Chondrocyte (in vitro differentiated cells): ENCODE measurements at regions not wholly inside any gene's neighbourhood (a gene's known extent, or its start where the extent isn't known, plus 50 kb on each side); places are given as distances from the start of the nearest gene placed in this dataset.

Experiments
- DNase-seq: peaks from one replicate; pipeline ENCODE4 v3.0.0; 2021; ENCODE audit warnings: mixed read lengths, low spot score
- H3K27ac Mint-ChIP-seq: one replicate; pipeline ENCODE4 v1.8.0; 2021; ENCODE audit warnings: mild to moderate bottlenecking, moderate library complexity, mixed read lengths; ENCODE audit not compliant: unreplicated experiment
- H3K27me3 Mint-ChIP-seq: 2 replicates; pipeline ENCODE4 v1.8.0; 2021; ENCODE audit warnings: low read depth, mixed read lengths
- H3K36me3 Mint-ChIP-seq: 2 replicates; pipeline ENCODE4 v1.8.0; 2021; ENCODE audit warnings: low read depth, mixed read lengths
- H3K4me1 Mint-ChIP-seq: 2 replicates; pipeline ENCODE4 v1.8.0; 2021; ENCODE audit warnings: low read depth, mild to moderate bottlenecking, mixed read lengths
- H3K4me3 Mint-ChIP-seq: one replicate; pipeline ENCODE4 v1.8.0; 2021; ENCODE audit warnings: mild to moderate bottlenecking, moderate library complexity, mixed read lengths; ENCODE audit not compliant: unreplicated experiment
- H3K9me3 Mint-ChIP-seq: 2 replicates; pipeline ENCODE4 v1.8.0; 2021; ENCODE audit warnings: low read depth, mixed read lengths
- TF ChIP-seq, protein P1 (sequence below): fragments of 200-600 bp; sonication (generic); IDR thresholded peaks from 2 replicates; pipeline ENCODE4 v1.5.0; 2021; ENCODE audit warnings: antibody characterized with exemption, mild to moderate bottlenecking, moderate library complexity

DNA sequence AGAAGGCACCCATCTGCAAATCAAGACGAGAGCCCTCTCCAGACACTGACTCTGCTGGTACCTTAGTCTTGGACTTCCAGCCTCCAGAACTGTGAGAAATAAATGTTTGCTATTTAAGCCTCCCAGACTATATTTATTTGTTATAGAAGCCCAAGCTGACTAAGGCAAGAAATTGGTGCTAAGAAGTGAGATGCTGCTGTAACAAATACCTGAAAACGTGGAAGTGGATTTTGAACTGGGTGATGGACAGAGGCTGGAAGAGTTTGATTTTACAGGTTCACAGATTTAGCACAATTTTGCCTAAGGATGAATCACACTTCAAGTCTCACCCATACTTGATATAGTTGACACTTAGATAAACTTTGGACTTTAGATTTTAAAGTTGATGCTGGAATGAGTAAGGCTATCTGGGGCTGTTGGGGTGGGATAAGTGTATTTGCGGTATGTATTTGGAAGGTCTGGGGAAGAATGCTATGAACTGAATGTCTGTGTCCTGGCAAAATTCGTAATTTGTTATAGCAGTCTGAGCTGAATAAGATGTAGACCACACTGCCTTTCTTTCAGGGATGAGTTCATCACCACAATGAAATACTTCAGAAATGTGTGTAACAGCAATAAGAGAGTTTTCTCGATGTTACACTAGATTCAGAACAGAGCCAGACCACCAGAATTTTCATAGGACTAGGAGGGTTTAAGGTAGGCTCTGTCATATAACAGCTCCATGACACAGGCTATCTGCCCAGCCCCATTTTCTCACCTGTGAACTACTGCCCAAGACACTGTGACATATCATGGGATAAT lies 120.5 kb upstream of the LMCD1 start:
- Mint-ChIP-seq H3K4me1 (peaks cover 2% of the 10 kb centered on the region), H3K9me3 (peaks cover 4% of the 10 kb centered on the region), H3K4me3 (no peak overlapping the region), H3K36me3 (no peaks in the 10 kb centered on the region), H3K27me3 (no peaks in the 10 kb centered on the region), H3K27ac (no peak overlapping the region)
- no peak for DNase-seq
- TF ChIP-seq, protein P1, sequence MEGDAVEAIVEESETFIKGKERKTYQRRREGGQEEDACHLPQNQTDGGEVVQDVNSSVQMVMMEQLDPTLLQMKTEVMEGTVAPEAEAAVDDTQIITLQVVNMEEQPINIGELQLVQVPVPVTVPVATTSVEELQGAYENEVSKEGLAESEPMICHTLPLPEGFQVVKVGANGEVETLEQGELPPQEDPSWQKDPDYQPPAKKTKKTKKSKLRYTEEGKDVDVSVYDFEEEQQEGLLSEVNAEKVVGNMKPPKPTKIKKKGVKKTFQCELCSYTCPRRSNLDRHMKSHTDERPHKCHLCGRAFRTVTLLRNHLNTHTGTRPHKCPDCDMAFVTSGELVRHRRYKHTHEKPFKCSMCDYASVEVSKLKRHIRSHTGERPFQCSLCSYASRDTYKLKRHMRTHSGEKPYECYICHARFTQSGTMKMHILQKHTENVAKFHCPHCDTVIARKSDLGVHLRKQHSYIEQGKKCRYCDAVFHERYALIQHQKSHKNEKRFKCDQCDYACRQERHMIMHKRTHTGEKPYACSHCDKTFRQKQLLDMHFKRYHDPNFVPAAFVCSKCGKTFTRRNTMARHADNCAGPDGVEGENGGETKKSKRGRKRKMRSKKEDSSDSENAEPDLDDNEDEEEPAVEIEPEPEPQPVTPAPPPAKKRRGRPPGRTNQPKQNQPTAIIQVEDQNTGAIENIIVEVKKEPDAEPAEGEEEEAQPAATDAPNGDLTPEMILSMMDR, result no peak

DNA sequence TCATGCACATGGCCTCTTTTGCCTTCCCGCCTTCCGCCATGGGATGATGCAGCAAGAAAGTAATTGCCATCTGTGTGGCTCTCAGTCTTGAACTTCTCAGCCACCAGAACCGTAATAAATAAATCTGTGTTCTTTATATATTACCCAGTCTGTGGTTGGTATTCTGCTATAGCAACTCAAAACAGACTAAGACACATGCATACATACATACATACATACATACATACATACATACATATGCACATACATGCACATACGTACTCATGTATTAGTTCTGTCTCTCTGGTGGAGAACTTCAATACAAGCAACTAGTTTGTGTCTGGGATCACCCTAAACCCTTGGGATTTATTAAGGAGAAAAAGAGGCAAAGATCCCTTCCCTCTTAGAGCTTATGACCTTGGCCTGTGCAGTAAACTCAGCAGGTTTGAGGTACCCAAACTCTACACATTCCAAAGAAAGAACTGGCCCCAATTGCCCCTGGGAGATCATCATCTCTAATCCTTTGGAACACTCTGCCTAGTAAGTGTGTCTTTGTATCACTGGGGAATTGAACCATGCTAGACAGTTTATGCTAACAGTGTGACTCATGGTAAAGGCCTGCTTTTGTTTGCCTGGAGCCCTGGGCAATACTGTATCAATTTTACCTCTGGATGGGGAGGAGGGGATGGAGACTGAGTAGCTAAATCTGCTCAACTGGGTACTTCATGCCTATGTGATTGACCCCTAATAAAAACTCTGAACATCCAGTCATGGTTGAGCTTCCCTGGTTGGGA lies 115.6 kb upstream of the LMCD1 start:
- H3K27me3 Mint-ChIP-seq, result no peaks in the 10 kb centered on the region
- H3K27ac Mint-ChIP-seq, result no peak overlapping the region
- no peak overlapping the region for H3K4me3 Mint-ChIP-seq
- no peaks in the 10 kb centered on the region for H3K36me3 Mint-ChIP-seq
- H3K4me1 Mint-ChIP-seq, result peaks cover 5% of the 10 kb centered on the region
- TF ChIP-seq, protein P1, result no peak
- peaks cover 6% of the 10 kb centered on the region for H3K9me3 Mint-ChIP-seq
- no peak for DNase-seq

DNA sequence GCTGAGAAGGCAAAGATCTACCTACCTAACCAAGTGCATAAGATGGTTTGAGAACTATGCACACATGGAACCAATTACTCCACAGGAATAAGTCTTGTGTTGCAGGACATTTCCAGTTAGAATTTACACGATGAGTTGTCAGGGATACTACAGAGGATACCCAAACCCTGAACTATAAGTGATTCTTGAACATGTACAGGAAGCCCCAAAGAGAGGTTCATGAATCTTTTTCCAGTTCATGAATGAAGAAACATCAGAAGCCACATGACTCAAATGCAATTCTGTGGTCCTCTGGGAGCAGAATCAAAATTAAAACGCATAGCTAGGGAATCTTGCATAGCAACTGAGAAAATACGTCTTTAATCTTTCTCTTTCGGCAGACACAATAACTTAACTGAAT lies 114.1 kb upstream of the LMCD1 start:
- TF ChIP-seq, protein P1, result no peak
- Mint-ChIP-seq H3K4me1 (peaks cover 5% of the 10 kb centered on the region), H3K27ac (no peak overlapping the region), H3K36me3 (no peaks in the 10 kb centered on the region), H3K27me3 (no peaks in the 10 kb centered on the region), H3K4me3 (no peak overlapping the region), H3K9me3 (peaks cover 6% of the 10 kb centered on the region)
- DNase-seq, result no peak

DNA sequence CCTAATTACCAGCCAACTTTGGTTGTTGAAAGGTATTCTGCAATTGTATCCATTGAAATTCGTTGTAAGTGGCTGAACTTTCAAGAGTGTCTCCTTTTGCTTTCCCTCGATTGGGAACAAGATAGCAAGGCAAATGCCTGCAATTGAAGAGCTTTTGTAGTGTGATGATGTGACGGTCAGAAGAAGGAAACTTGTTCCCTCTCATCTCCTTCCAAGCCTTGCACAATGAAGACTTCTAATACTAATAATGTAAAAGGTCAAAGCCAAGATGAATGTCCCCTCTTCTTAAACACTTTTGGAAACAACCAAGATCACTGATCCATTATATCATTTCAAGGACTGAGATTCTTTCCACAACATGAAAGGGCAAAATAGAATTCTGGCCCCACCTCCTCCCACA lies 101.9 kb upstream of the LMCD1 start:
- Mint-ChIP-seq H3K9me3 (peaks cover 18% of the 10 kb centered on the region), H3K4me3 (no peak overlapping the region), H3K36me3 (peaks cover 1% of the 10 kb centered on the region), H3K27ac (no peak overlapping the region), H3K27me3 (no peaks in the 10 kb centered on the region), H3K4me1 (no peaks in the 10 kb centered on the region)
- TF ChIP-seq, protein P1, result no peak
- no peak for DNase-seq

DNA sequence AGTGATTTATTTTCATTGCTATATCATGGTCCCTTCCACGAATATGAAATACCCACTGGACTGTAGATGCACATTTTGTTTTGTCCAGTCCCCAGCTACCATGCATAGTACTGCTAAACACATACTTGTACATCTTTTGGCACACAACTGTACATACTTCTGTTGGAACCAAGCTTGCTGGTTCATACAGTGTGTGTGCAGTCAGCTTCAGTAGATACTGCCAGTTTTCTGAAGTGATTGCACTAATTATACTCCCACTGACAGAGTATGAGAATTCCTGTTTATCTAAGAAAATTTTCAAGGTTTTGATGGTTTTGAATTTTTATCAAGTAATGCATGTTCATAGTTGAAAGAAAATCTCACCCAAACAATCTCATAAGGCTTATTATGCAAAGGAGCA lies 100.7 kb upstream of the LMCD1 start:
- Mint-ChIP-seq H3K27ac (no peak overlapping the region), H3K4me1 (no peaks in the 10 kb centered on the region), H3K4me3 (no peak overlapping the region), H3K9me3 (peaks cover 20% of the 10 kb centered on the region), H3K27me3 (no peaks in the 10 kb centered on the region), H3K36me3 (peaks cover 3% of the 10 kb centered on the region)
- TF ChIP-seq, protein P1, result no peak
- DNase-seq, result no peak
